IMR-90 (cell line): ENCODE measurements at regions not wholly inside any gene's neighbourhood (a gene's known extent, or its start where the extent isn't known, plus 50 kb on each side); places are given as distances from the start of the nearest gene placed in this dataset.

Source experiments
- ATAC-seq: fragments of 200-7000 bp; cut with Tn5 transposase; 2 replicates; pipeline ENCODE4 v1.9.1; 2020; ENCODE audit warnings: low read depth, mild to moderate bottlenecking, moderate library complexity
- BruUV-seq: library from RNA; stranded (reverse); fragments of 400-500 nt; replicated peaks from 2 replicates; lab custom pipeline; 2021; lab: Mats Ljungman, UMichigan
- CTCF ChIA-PET: fragments of 300-600 bp; formaldehyde crosslinking; extraction: SDS; loops from one replicate; lab custom pipeline; 2021; ENCODE audit warnings: antibody characterized with exemption; lab: Yijun Ruan, JAX
- POLR2A ChIA-PET: fragments of 300-600 bp; sonication (Branson Sonifier 250); formaldehyde crosslinking; loops from one replicate; lab custom pipeline; 2022; ENCODE audit warnings: antibody characterized with exemption; ENCODE audit not compliant: unreplicated experiment; lab: Charles Lee
- DNase-seq: peaks from one replicate; pipeline ENCODE4 v3.0.0; 2013
- H2AFZ ChIP-seq: replicated peaks from 2 replicates; pipeline ENCODE3; 2013; ENCODE audit warnings: low read length, mild to moderate bottlenecking; ENCODE audit not compliant: poor library complexity
- H2AK5ac ChIP-seq: 2 replicates; pipeline ENCODE4 v1.6.1; 2013; ENCODE audit warnings: low read depth, low read length, inconsistent platforms
- H2AK9ac ChIP-seq: replicated peaks from 2 replicates; pipeline ENCODE3; 2013; ENCODE audit warnings: mild to moderate bottlenecking, low read depth, low read length, moderate library complexity; ENCODE audit not compliant: poor library complexity
- H2BK120ac ChIP-seq: 2 replicates; pipeline ENCODE4 v1.6.1; 2013; ENCODE audit warnings: low read depth, low read length, inconsistent platforms
- H2BK15ac ChIP-seq: 3 replicates; pipeline ENCODE4 v1.6.1; 2013; ENCODE audit warnings: low read depth, low read length, inconsistent platforms
- H2BK20ac ChIP-seq: 2 replicates; pipeline ENCODE4 v1.6.1; 2013; ENCODE audit warnings: low read depth, mild to moderate bottlenecking, inconsistent platforms, low read length, moderate library complexity
- H2BK5ac ChIP-seq: 2 replicates; pipeline ENCODE4 v1.6.1; 2013; ENCODE audit warnings: mild to moderate bottlenecking, low read depth, low read length, inconsistent platforms; ENCODE audit not compliant: poor library complexity, severe bottlenecking
- H3K14ac ChIP-seq: replicated peaks from 2 replicates; pipeline ENCODE4 v1.6.1; 2013; ENCODE audit warnings: low read depth, low read length, inconsistent platforms
- H3K18ac ChIP-seq: 2 replicates; pipeline ENCODE4 v1.6.1; 2013; ENCODE audit warnings: low read depth, low read length, control low read depth
- H3K23ac ChIP-seq: 2 replicates; pipeline ENCODE4 v1.6.1; 2013; ENCODE audit warnings: low read depth, low read length, inconsistent platforms
- H3K27ac ChIP-seq: 2 replicates; pipeline ENCODE4 v1.5.1; 2013; ENCODE audit warnings: mild to moderate bottlenecking, control low read depth, low read length; ENCODE audit not compliant: insufficient read depth
- H3K27me3 ChIP-seq: 2 replicates; pipeline ENCODE4 v1.6.1; 2013; ENCODE audit warnings: low read length; ENCODE audit not compliant: control insufficient read depth, insufficient read depth
- H3K36me3 ChIP-seq: 2 replicates; pipeline ENCODE4 v1.6.1; 2013; ENCODE audit warnings: low read length, mixed read lengths; ENCODE audit not compliant: control insufficient read depth, insufficient read depth
- H3K4ac ChIP-seq: 2 replicates; pipeline ENCODE4 v1.6.1; 2013; ENCODE audit warnings: low read depth, low read length, inconsistent platforms
- H3K4me1 ChIP-seq: 2 replicates; pipeline ENCODE4 v1.6.1; 2013; ENCODE audit warnings: low read length, mixed read lengths; ENCODE audit not compliant: control insufficient read depth, insufficient read depth
- H3K4me2 ChIP-seq: 2 replicates; pipeline ENCODE4 v1.6.1; 2013; ENCODE audit warnings: low read depth, mild to moderate bottlenecking, control low read depth, low read length, moderate library complexity
- H3K4me3 ChIP-seq: 2 replicates; pipeline ENCODE4 v1.5.1; 2013; ENCODE audit warnings: low read depth, mild to moderate bottlenecking, control low read depth, low read length, moderate library complexity; ENCODE audit not compliant: insufficient read depth
- H3K56ac ChIP-seq: 2 replicates; pipeline ENCODE4 v1.6.1; 2013; ENCODE audit warnings: low read length, inconsistent platforms; ENCODE audit not compliant: insufficient read depth; ENCODE audit errors: extremely low read depth
- H3K79me1 ChIP-seq, 2 experiments: 2 replicates each; pipeline ENCODE4 v1.6.1; 2013; ENCODE audit warnings: low read length in 2 of 2, inconsistent platforms in 1 of 2, low read depth in 1 of 2
- H3K9ac ChIP-seq: 2 replicates; pipeline ENCODE4 v1.6.1; 2013; ENCODE audit warnings: low read depth, low read length, control low read depth
- H3K9me1 ChIP-seq: 2 replicates; pipeline ENCODE4 v1.6.1; 2013; ENCODE audit warnings: low read length, inconsistent platforms; ENCODE audit not compliant: insufficient read depth
- H3K9me3 ChIP-seq: 2 replicates; pipeline ENCODE4 v1.6.1; 2013; ENCODE audit warnings: low read length; ENCODE audit not compliant: control insufficient read depth, insufficient read depth
- H4K20me1 ChIP-seq: 2 replicates; pipeline ENCODE4 v1.6.1; 2013; ENCODE audit warnings: low read length, inconsistent platforms; ENCODE audit not compliant: insufficient read depth
- H4K5ac ChIP-seq: 2 replicates; pipeline ENCODE4 v1.6.1; 2013; ENCODE audit warnings: mild to moderate bottlenecking, low read depth, low read length, control low read depth
- H4K8ac ChIP-seq, 2 experiments: 2 replicates each; pipeline ENCODE4 v1.6.1; 2013; ENCODE audit warnings: low read depth in 2 of 2, low read length in 2 of 2, control low read depth in 1 of 2, inconsistent platforms in 1 of 2
- H4K91ac ChIP-seq: 2 replicates; pipeline ENCODE4 v1.6.1; 2013; ENCODE audit warnings: low read depth, low read length, inconsistent platforms; ENCODE audit not compliant: insufficient read depth
- BHLHE40 ChIP-seq: fragments of 150-350 bp; IDR thresholded peaks from 2 replicates; pipeline ENCODE4 v1.6.1; 2016; ENCODE audit warnings: mild to moderate bottlenecking, low read depth, low read length
- CEBPB ChIP-seq: IDR thresholded peaks from 2 replicates; pipeline ENCODE4 v1.6.1; 2012; ENCODE audit warnings: low read depth, low read length, improper control_type of control experiment
- CHD1 ChIP-seq: IDR thresholded peaks from 2 replicates; pipeline ENCODE4 v1.6.1; 2012; ENCODE audit warnings: low read depth, low read length, improper control_type of control experiment
- CTCF ChIP-seq: conservative IDR thresholded peaks from 2 replicates; pipeline ENCODE4 v1.5.1; 2012; ENCODE audit warnings: mild to moderate bottlenecking, low read depth, low read length, improper control_type of control experiment
- ELK1 ChIP-seq: fragments of 150-350 bp; IDR thresholded peaks from 2 replicates; pipeline ENCODE4 v1.6.1; 2016; ENCODE audit warnings: low read depth, mild to moderate bottlenecking, low read length, moderate library complexity, borderline replicate concordance
- FOS ChIP-seq: fragments of 150-350 bp; IDR thresholded peaks from 2 replicates; pipeline ENCODE4 v1.6.1; 2016; ENCODE audit warnings: low read depth, low read length
- MAFK ChIP-seq: IDR thresholded peaks from 2 replicates; pipeline ENCODE4 v1.6.1; 2012; ENCODE audit warnings: low read depth, low read length, improper control_type of control experiment
- MAZ ChIP-seq: IDR thresholded peaks from 2 replicates; pipeline ENCODE4 v1.6.1; 2012; ENCODE audit warnings: low read depth, mild to moderate bottlenecking, low read length, improper control_type of control experiment, moderate library complexity, borderline replicate concordance
- MXI1 ChIP-seq: IDR thresholded peaks from 2 replicates; pipeline ENCODE4 v1.6.1; 2012; ENCODE audit warnings: low read depth, mild to moderate bottlenecking, low read length, moderate library complexity, borderline replicate concordance
- NFE2L2 ChIP-seq: fragments of 150-350 bp; IDR thresholded peaks from 2 replicates; pipeline ENCODE4 v1.6.1; 2016; ENCODE audit warnings: low read depth, mild to moderate bottlenecking, low read length
- POLR2A ChIP-seq: IDR thresholded peaks from 2 replicates; pipeline ENCODE4 v1.6.1; 2012; ENCODE audit warnings: mild to moderate bottlenecking, low read depth, low read length
- RAD21 ChIP-seq: IDR thresholded peaks from 2 replicates; pipeline ENCODE4 v1.6.1; 2012; ENCODE audit warnings: low read length, improper control_type of control experiment
- RCOR1 ChIP-seq: IDR thresholded peaks from 2 replicates; pipeline ENCODE4 v1.6.1; 2012; ENCODE audit warnings: mild to moderate bottlenecking, low read length, improper control_type of control experiment; ENCODE audit not compliant: insufficient replicate concordance
- RFX5 ChIP-seq: IDR thresholded peaks from 2 replicates; pipeline ENCODE4 v1.8.0; 2012; ENCODE audit warnings: low read depth, mild to moderate bottlenecking, low read length, moderate library complexity
- SMC3 ChIP-seq: fragments of 150-350 bp; IDR thresholded peaks from 2 replicates; pipeline ENCODE4 v1.6.1; 2016; ENCODE audit warnings: low read depth, mild to moderate bottlenecking, antibody characterized with exemption, low read length, moderate library complexity
- USF2 ChIP-seq: fragments of 150-350 bp; IDR thresholded peaks from 2 replicates; pipeline ENCODE4 v1.6.1; 2017; ENCODE audit warnings: mild to moderate bottlenecking, antibody characterized with exemption, low read length, low read depth
- dilution Hi-C: fragments of 300-500 bp; cut with HindIII; formaldehyde crosslinking; loops from one replicate; pipeline ENCODE4 v1.14.3; 2018; ENCODE audit warnings: low sequenced_read_pairs; ENCODE audit not compliant: unreplicated experiment
- in situ Hi-C: fragments of 300-500 bp; cut with MboI; formaldehyde crosslinking; loops from 3 replicates; pipeline ENCODE4 v1.14.3; 2019; ENCODE audit warnings: low sequenced_read_pairs, inconsistent platforms, mixed read lengths
- intact Hi-C: fragments of 100-400 bp; cut with micrococcal nuclease; formaldehyde crosslinking; loops from 2 replicates; pipeline ENCODE4 v1.10.0; 2022

GRCh38 chr16:58824201-58824600 is 90.1 kb upstream of the GOT2 start:
- no peak overlapping the region for H2BK15ac ChIP-seq
- no peak overlapping the region for H4K8ac ChIP-seq
- no TSS peak for BruUV-seq
- no peak overlapping the region for H3K14ac ChIP-seq
- POLR2A ChIA-PET: no interaction called here
- H2AK9ac ChIP-seq: no peak overlapping the region
- no peak overlapping the region for H3K4ac ChIP-seq
- H4K91ac ChIP-seq: no peak overlapping the region
- H2BK120ac ChIP-seq: no peak overlapping the region
- H2BK20ac ChIP-seq: no peak overlapping the region
- no peaks in the 10 kb centered on the region for H4K20me1 ChIP-seq
- H2AFZ ChIP-seq: no peak overlapping the region
- H3K4me3 ChIP-seq: no peak overlapping the region
- dilution Hi-C loops (no loop called here), intact Hi-C loops (no loop called here), in situ Hi-C loops (no loop called here)
- H3K27ac ChIP-seq: no peak overlapping the region
- no peak overlapping the region for H2AK5ac ChIP-seq
- H4K5ac ChIP-seq: no peak overlapping the region
- H3K9me3 ChIP-seq: peaks cover 2% of the 10 kb centered on the region; the same call in 1 of the 2 replicates
- H3K23ac ChIP-seq: no peak overlapping the region
- H3K9ac ChIP-seq: no peak overlapping the region
- H3K27me3 ChIP-seq: no peaks in the 10 kb centered on the region
- TF ChIP-seq MAZ (no peak), MAFK (no peak), NFE2L2 (no peak), RAD21 (no peak), ELK1 (no peak), MXI1 (no peak), POLR2A (no peak), SMC3 (no peak), RFX5 (no peak), CTCF (no peak), USF2 (no peak), BHLHE40 (no peak), FOS (no peak), CEBPB (no peak), RCOR1 (no peak), CHD1 (no peak)
- no peak for ATAC-seq
- no peak overlapping the region for H3K18ac ChIP-seq
- CTCF ChIA-PET: no interaction called here
- no peaks in the 10 kb centered on the region for H3K9me1 ChIP-seq
- no peaks in the 10 kb centered on the region for H3K4me1 ChIP-seq
- H3K79me1 ChIP-seq: no peaks in the 10 kb centered on the region
- no peak overlapping the region for H3K56ac ChIP-seq
- no peaks in the 10 kb centered on the region for H3K36me3 ChIP-seq
- no peak overlapping the region for H2BK5ac ChIP-seq
- no peak overlapping the region for H3K4me2 ChIP-seq
- DNase-seq: no peak
